NOMO-1 (cell line): ENCODE measurements at regions not wholly inside any gene's neighbourhood (a gene's known extent, or its start where the extent isn't known, plus 50 kb on each side); places are given as distances from the start of the nearest gene placed in this dataset.

Experiments
- DNase-seq, 2 experiments: peaks; one replicate each; lab custom pipeline; 2025; ENCODE audit not compliant: unreplicated experiment in 2 of 2; lab: John Stamatoyannopoulos, UW

DNA sequence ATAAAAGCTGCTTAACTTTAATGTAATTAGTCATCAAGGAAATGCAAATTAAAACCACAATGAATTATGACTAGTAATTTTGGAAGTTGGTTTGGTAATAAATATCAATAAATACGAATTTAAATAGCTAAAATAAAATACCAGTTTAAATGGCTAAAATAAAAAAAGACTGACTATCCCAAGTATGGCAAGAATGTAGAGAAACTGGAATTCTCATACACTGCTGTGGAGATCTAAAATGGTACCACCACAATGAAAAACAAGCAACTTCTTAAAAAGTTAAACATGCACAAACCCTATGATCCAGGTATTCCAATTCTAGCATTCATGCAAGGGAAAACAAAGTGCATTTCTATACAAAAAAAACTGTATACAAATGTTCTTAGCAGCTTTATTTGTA lies 382.6 kb upstream of the NR5A2 start:
- DNase-seq, result no peak

DNA sequence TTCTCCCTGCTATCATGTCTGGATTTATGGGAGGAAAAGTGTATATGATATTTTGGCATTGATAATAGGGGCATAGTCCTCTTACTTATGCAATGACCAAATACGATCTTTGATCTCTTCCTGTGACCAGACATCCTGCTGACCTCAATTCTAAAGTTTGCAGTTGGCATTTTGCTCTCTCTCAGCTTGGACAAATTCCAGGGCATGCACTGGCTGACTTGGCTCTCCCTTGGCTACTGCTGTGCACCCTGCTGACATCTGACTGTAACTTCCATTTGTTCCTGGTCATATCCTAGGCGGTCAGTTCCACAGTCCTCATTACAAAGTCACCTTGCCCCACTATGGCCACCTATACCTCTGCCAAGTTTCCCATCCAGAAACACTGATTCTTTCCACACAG lies 380.7 kb upstream of the NR5A2 start:
- no peak for DNase-seq

GRCh38 chr1:199657449-199657848 lies 370.1 kb upstream of the NR5A2 start:
- no peak for DNase-seq

GRCh38 chr1:199660071-199660470 lies 367.4 kb upstream of the NR5A2 start:
- no peak for DNase-seq

- DNase-seq, result no peak
Observed at GRCh38 chr1:199665371-199665770, 362.1 kb upstream of the NR5A2 start.

GRCh38 chr1:199667089-199667488 lies 360.4 kb upstream of the NR5A2 start:
- DNase-seq, result no peak

GRCh38 chr1:199669916-199670315 lies 357.6 kb upstream of the NR5A2 start:
- no peak for DNase-seq

- peak in 1 of 2 experiments; percentile 15 for DNase-seq
Observed at GRCh38 chr1:199671684-199672083, 355.8 kb upstream of the NR5A2 start.

DNA sequence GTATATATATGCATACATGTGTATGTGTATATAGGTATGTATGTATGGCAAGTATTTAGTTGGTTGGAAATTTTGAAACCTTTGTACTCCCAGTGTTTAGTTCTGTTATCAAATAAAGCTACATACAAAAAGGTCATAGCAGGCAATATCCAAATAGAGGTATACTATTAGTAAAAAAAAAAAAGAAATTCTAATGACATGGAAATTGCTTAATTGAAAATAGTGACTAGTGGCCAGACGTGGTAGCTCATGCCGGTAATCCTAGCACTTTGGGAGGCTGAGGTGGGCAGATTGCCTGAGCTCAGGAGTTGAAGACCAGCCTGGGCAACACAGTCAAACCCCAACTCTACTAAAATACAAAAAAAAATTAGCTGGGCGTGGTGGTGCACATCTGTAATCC lies 351.6 kb upstream of the NR5A2 start:
- DNase-seq, result no peak

DNA sequence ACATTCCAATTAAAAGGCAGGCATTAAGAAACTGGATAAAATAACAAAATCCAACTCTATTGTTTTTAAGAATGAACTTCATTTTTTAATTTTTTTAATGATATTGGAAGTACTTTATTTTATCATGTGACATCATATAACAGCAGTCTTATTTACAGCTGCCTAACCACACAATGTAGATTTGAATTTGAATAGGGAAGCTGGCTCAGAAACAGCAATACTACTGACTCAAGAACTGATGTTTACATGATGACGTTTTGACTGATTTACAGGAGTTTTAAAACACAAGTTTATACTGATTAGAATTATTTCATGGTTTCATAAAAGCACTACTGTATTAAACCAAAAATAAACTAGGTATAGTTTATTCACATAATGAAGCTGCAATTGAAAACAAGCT lies 348.7 kb upstream of the NR5A2 start:
- DNase-seq, result no peak

- no peak for DNase-seq
Observed at GRCh38 chr1:199682081-199682480, 345.4 kb upstream of the NR5A2 start.

DNA sequence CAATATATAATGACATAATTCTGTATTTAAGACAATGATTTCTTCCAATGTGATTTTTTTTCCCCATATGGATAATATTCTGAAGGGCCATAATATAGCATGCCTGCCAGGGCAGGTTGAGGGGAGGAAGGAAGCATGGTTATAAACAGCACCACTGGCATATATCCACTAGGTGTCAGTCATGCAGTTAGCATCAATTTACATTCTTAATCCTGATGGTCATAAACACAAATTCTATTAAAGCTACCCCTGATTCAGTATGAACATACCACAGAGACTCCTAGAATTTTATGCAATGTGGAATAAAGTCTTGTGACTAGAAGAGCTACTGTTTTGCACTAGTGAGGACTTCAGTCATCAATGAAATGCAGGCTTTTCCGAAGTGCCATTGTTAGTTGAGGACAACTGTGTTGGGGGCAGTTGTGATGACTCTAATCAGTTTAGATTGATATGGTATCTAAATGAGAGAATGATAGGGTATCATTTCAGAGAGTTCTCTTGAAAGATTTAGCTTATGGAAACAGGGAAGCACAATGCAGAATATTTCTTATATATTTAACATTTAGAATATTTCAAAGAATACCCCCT lies 342.7 kb upstream of the NR5A2 start:
- peak; percentile 44 to 62 for DNase-seq

- DNase-seq, result no peak
Observed at GRCh38 chr1:199685369-199685768, 342.1 kb upstream of the NR5A2 start.

GRCh38 chr1:199687321-199687720 lies 340.2 kb upstream of the NR5A2 start:
- peak; percentile 19 to 72 for DNase-seq

DNA sequence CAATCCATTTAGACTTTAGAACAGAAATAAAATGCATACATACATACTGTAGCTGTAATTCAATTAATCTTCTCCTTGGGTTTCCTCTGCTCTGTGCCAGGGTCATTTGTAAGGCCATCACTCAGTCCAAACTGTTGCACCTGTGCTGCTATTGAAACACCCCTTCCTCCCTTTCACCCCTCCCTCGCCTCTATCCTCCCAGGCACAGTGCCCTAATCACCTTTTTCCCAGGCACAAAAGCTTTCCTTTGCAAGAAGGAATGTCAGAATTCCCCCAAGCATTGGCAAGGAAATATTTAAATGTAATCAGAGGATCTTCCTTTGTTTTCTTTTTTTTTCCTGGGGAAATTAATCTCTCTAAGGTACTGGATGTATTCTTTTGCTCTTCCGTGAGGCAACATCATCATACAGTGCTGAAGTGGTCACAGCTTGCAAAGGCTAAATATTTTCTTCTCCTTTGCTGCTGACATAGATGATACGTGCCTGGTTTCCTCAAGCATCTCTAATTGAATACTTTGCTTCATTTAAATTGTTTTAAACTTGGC lies 339.3 kb upstream of the NR5A2 start:
- DNase-seq, result no peak

GRCh38 chr1:199688774-199689173 lies 338.7 kb upstream of the NR5A2 start:
- DNase-seq, result no peak

GRCh38 chr1:199690496-199690895 lies 337.0 kb upstream of the NR5A2 start:
- peak in 1 of 2 experiments; percentile 33 for DNase-seq

- DNase-seq, result peak; percentile 76 to 96
Observed at GRCh38 chr1:199691540-199691939, 336.0 kb upstream of the NR5A2 start.

- DNase-seq, result no peak
Observed at GRCh38 chr1:199693724-199694123, 333.8 kb upstream of the NR5A2 start.

DNA sequence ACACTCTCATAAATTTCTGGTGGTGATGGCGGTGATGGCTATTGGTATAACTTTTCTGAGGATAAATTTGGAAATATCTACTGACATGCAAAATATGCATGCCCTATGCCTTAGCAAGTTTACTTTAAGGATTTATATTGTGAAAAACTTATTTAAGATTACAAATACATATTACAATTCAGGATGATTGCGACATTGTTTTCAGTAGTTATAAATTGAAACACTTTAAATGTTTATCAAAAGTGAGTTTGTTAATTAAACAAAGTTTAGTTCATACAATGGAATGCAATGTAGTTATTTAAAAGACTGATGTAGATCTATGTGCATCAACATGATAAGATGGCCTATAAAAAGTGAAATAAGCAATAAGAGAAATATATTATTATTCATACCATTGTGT lies 331.3 kb upstream of the NR5A2 start:
- DNase-seq, result no peak

- peak in 1 of 2 experiments; percentile 23 for DNase-seq
Observed at GRCh38 chr1:199698222-199698621, 329.3 kb upstream of the NR5A2 start.

- DNase-seq, result no peak
Observed at GRCh38 chr1:199700551-199700950, 327.0 kb upstream of the NR5A2 start.

GRCh38 chr1:199701726-199702125 lies 325.8 kb upstream of the NR5A2 start:
- DNase-seq, result no peak
